Activated CD4-positive, alpha-beta T cell treated with anti-CD3 and anti-CD28 coated beads, Interleukin-2, amount 50 U/mL, for 4 hours (primary cell): ENCODE measurements at regions not wholly inside any gene's neighbourhood (a gene's known extent, or its start where the extent isn't known, plus 50 kb on each side); places are given as distances from the start of the nearest gene placed in this dataset.

Experiments used
- DNase-seq, 2 experiments: peaks; one replicate each; pipeline ENCODE4 v3.0.0-alpha.2; 2020

DNA sequence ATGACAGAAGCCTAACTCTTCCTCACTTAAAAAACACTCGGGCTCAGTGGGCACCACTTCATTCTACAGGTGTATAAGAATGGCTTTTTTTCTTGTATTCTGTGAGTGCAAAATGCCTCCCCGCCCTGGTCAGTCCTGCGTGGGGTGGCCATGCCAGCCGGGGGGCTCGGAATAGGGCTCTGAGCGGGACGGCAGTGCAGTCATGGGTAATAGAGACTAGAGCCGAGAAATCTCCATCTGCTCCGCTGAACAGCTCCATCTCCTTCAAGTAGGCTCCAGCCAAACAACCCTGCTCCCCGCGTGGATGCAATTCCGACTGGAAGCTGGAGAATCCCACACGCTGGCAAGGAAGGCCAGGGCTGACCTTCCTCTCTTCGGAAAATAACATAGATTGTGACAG, 317.0 kb upstream of the IRX4 start:
- no peak for DNase-seq

GRCh38 chr5:2196989-2197619, 314.4 kb upstream of the IRX4 start:
- no peak for DNase-seq

DNA sequence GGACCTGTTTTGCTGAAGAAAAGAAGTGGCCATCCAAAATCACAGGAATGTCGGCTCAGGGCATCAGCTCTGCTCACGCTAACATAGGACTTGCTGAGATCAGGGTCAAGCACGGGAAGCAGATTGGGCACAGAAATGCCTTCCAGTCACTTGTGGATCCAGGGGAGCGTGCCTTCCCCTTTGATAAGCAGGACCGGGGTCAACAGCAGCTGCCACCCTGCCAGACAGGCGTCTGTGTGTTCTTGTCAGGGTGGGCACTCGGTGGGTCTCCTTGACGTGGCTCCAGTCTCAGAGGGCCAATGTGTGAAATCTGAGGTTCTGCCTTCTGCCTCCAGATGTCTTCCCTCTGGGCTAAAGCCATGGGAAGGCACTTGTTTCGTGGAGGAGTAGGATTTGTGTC, 313.7 kb upstream of the IRX4 start:
- no peak for DNase-seq

- no peak for DNase-seq
These were observed 312.2 kb upstream of the IRX4 start for GRCh38 chr5:2194949-2195348.

DNA sequence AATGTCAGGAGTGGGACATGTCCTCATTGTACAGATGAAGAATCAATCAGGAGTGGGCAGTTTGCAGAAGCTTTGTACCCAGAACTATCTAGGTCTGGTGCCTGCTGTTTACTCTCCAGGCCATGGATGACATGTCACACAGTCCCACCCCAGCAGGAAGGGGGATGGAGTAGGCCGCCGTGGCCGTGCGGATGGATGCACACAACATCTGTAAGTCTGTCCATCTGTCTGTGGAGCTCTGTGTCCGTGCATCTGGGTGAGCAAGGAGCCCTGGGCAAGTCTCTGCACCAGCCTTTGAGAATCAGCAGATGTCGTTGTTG, 311.5 kb upstream of the IRX4 start:
- DNase-seq, result no peak

- no peak for DNase-seq
These were observed 311.0 kb upstream of the IRX4 start for GRCh38 chr5:2193542-2194235.

GRCh38 chr5:2193142-2193541, 310.4 kb upstream of the IRX4 start:
- no peak for DNase-seq

GRCh38 chr5:2192496-2192895, 309.8 kb upstream of the IRX4 start:
- DNase-seq, result no peak

GRCh38 chr5:2191972-2192371, 309.2 kb upstream of the IRX4 start:
- no peak for DNase-seq

DNA sequence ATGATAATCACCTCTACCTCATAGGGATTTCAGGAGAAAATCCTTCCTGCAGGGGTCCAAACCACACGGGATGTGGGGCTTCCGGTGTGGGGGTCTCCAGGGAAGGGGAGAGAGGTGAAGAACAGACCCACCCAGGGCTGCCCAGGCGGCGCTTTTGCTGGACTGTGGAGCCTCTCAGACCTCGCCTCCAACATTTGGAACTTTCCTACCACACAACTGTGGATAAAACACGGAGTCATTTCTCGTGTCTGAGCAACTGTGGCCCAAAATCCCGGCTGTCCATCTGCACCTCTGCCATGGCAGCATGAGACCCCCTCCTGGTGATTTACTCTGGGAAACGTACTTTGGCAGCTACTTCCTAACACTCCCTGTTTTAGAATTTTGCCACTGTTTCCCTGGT, 307.8 kb upstream of the IRX4 start:
- DNase-seq, result no peak

DNA sequence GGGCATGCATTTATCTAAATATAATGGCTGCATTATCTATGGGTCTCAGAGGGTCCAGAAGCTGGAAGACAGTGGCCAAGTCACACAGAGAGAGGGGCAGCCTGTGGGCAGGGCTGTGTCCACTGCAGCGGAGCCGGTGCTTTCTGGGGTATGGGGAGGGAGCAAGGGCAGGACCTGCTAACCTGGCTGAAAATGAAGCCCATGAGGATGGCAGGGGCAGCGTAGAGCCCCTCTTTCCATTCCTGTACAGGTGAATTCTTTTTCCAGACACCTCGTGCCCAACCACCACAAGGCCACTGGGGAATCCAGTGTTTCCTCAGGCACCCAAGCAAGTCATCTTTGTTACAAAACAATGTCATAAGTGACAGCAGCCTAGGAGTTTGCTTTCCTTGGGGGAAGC, 305.9 kb upstream of the IRX4 start:
- no peak for DNase-seq

DNA sequence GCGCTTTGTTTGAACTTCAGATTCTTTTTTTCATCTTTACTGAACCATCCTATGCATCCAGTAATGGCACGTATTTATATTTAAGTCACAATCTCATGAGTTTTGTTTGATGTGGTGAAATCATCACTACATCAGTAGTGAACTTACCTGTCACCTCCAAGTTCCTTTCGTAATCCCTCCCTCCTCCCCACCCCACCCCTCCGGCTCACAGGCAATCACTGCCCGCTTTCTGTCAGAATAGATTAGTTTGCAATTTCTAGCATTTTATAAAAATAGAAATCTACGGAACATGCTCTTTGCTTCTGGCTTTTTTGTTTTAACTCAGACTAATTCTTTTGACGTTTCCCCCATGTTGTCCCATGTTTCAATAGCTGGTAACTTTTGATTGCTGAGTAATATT, 305.4 kb upstream of the IRX4 start:
- DNase-seq, result no peak

GRCh38 chr5:2187687-2188086, 305.0 kb upstream of the IRX4 start:
- no peak for DNase-seq

DNA sequence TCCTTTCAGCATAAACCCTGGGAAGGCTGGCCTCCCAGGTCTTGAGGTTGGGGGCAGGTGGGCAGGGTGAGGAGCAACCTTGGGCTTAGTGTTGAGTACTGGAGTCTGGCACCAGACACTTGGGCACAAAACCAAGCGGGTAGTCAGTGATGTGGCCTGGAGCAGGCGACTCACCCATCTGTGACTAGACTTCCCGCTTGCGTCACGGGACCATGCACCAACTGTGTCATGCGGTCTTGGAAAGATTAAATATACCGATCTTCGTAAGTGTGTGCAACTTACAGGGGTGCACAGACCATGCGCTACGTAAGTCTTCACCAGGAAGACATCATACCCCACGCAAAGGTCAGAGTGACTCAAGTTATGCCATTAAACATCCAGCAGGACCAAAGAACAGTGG, 304.4 kb upstream of the IRX4 start:
- DNase-seq, result no peak

DNA sequence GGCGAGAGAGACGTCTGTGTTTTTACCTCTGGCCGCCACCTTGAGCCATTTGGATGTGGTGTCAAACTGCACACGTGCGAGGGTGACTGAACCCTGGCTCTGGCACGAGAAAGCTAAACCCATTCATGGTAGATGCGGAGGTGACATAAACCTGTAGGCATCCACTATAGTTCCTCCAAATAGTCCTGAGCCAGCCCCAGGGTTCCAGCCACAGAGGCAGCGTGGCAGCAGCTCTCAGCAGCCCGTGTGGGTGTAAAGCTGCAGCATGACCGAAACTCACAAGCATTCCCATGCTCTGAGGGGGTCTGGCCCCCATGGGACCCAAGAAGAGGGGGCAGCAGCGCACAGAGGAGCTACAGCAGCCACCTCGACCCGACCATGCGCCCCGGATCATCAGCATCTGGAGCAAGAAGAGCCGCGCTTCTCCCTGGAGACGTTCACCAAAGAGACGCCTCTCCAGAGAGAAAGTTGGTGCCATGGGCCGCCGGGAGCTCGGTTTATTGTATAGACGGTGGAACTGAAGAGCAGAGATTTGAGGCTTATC, 303.8 kb upstream of the IRX4 start:
- DNase-seq, result no peak

DNA sequence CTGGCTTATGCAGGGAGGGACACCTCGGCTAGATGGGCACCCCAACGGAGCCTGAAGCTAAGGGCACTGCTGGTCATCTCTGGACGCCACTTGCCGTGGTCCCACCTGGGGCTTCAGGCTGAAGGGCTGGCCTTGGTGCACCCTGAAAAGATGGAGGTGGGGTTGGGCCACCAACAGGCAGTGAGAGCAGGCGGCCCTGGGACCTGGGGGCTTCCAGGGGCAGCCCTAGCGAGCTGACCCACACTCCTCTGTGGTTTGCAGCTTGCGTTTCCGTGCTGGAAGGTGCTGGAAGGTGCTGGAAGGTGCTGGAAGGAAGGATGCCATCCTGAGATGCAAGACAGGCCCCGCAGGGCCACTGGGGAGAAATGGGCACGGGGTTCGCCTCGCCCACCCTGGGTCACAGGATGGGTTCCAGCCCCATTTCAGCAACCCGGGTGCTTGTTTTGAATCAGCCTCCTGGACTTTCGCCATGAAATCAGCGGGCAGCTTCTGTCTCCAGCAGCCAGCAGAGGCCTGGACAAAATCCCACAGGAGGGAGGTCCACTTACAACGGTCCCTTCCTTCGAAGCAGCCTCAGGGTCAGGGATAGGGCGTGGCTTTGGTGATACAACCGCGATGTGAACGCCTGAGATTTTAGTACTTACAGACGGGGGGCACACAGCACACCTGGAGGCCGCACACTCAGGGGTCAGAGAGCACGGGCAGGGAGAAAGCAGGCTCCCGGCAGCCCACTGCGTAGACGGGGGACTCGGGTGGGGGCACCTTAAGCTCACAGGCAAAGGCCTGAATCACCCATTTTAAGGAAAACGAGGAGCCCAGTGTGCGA, 303.1 kb upstream of the IRX4 start:
- no peak for DNase-seq

- DNase-seq, result no peak
These were observed 302.1 kb upstream of the IRX4 start for GRCh38 chr5:2184563-2185540.

DNA sequence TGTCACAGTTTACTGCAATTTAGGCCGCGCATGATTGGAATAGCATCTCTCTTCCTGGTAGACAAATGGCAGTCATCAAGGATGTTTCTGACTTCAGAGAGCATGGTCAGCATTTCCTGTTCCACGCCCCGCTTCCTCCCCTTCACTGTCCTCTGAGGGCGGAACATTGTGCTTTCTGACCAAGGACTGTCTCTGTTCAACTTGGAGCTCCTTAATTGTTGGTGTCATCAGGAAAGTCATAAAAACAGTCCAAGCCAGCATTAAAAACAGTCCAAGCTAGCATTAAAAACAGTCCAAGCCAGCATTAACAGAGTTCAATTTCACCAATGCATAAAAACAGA, 301.3 kb upstream of the IRX4 start:
- DNase-seq, result no peak

DNA sequence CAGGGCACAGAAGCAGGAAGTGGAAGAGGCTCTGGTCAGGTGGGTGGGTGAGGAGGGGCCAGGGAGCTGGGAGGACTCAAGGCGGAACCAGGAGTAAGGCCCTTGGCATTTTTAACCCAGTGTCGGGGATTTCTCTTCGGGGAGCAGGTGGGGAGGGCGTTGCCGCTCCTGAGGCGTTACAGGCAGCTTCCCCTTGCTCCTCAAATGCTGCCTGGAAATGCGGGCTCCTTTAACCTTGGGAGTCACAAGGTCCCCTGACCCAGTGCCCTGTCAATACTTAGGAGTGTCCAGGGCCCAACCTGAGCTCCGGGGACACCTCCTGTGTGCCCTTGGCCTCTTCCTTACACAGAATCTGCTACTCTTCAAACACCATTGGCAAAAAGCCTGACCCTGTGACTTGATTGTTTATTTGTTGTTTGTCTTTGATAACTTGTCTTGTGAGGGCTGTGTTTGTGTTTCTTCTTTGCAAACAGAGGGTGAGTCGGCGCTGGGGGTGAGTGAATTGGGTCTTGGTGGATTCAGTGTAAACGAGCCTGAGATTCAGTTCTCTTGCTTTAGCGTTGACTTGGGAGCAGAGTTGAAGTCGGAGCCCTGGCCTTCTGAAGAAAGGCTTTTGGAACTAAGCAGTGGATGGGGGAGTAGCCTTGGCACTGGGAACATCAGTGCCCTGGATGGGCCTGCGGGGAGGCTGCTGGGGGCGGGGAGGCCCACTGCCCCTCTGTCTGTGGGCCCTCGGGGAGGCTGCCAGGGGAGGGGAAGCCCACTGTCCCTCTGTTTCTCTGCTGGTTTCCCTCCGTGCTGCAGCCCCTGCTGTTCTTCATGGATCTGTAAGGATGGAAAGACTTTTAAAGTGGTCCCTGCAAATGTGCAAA, 300.7 kb upstream of the IRX4 start:
- no peak for DNase-seq

DNA sequence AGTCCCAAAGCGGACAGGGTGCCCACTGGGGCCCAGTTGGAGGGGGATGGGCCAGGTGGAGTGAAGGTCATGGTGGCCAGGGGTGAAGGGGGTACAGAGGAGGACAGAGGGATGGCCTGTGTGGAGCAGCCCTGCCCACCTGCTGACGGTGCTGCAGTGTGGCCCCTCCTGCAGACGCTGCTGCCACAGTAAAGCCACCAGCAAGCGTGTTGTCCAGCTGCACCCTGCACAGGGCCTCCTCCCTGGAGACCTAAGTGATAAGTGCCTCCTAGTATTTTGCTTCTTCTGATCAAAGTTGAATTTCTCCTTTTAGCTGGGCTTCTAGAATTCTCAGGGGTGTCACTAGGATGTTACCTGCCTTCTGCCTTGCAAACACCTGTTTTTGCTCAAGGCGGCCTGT, 299.3 kb upstream of the IRX4 start:
- no peak for DNase-seq

DNA sequence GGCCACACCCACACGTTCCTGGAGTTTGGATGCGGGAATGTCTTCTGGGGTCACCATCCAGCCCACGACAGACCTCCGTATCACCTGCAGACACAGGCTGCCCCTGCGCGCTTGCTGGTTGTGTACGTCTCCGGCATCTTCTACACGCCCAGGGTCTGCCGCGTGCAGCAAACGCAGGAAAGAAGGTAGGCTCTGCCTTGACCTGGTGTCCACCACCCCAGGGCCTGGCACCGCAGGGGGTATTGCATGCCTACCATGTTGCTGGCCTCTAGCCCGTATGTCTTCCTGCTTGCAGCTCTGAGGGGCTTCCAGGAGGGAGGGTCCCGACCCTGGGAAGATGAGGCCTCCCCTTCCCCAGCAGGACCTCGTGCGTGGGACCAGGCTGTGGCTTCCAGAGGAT, 298.8 kb upstream of the IRX4 start:
- DNase-seq, result no peak

- no peak for DNase-seq
These were observed 298.4 kb upstream of the IRX4 start for GRCh38 chr5:2181149-2181548.
